Stimulated activated CD8-positive, alpha-beta memory T cell treated with anti-CD3 and anti-CD28 coated beads, Interleukin-12 subunit alpha, Interleukin-12 subunit beta, amount 100 ng/mL, for 4 hours (primary cell): ENCODE measurements at regions not wholly inside any gene's neighbourhood (a gene's known extent, or its start where the extent isn't known, plus 50 kb on each side); places are given as distances from the start of the nearest gene placed in this dataset.

Source experiments
- DNase-seq: peaks from one replicate; pipeline ENCODE4 v3.0.0-alpha.2; 2020; ENCODE audit warnings: low read depth

GRCh38 chr5:167790462-167791260 is 500.8 kb upstream of the WWC1 start:
- DNase-seq = no peak

- DNase-seq = no peak
Observed at GRCh38 chr5:167792514-167792913, 498.9 kb upstream of the WWC1 start.

DNA sequence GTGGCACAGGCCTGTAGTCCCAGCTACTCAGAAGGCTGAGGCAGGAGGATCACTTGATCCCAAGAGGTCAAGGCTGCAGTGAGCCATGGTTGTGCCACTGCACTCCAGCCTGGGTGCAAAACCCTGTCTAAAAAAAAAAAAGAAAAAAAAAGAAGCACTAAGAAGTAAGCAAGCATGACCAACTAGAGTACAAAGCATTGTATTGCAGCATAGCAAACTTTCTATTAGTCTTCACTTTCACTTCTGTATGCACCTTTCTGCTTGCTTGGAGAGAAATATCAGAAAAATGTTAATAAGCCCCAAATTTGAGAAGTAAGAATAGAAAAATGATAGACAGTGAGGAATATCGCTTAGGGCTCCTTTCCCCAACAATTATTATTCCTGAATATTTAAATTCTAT is 497.7 kb upstream of the WWC1 start:
- DNase-seq = no peak

DNA sequence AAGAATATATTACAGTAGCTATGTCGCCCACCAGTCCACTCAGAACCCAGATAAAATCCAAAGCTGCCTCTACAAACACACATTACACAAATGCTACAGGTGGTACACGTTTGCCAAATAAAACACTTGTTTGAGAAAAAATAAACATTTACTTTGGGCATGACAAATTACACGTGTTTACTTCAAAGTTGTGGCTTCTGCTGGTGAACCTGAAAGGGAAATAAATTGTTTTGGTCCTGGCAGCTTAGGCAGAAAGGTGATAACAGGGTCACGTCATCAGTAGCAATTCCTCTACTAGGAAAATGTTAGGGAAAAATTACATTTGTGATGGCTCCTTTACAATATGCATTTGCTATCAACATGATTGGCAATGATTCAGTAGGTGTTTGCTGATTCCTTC is 497.3 kb upstream of the WWC1 start:
- DNase-seq = no peak

DNA sequence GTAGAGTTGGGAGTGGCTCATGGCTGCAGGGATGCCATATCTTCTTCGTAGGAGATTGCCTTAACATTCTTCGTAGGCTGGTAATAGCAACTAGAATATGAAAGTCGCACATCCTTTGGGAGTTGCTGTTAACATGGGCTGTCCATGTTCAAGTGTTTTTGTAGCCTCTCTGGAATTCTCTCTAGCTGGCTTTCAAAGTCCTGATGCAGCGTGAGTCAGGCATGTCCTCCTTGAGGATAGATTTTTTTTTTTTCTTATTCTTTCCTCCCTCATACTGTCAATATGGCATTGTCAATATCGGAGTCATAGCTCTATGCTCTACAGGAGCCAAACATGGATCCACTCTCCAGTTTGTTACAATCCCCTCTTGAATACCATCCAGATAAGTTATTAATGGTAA is 494.8 kb upstream of the WWC1 start:
- DNase-seq = no peak

- DNase-seq = no peak
Observed at GRCh38 chr5:167797933-167798332, 493.5 kb upstream of the WWC1 start.

GRCh38 chr5:167798448-167798847 is 493.0 kb upstream of the WWC1 start:
- DNase-seq = no peak

- DNase-seq = no peak
Observed at GRCh38 chr5:167800427-167800826, 491.0 kb upstream of the WWC1 start.

- no peak for DNase-seq
Observed at GRCh38 chr5:167801999-167802398, 489.4 kb upstream of the WWC1 start.

DNA sequence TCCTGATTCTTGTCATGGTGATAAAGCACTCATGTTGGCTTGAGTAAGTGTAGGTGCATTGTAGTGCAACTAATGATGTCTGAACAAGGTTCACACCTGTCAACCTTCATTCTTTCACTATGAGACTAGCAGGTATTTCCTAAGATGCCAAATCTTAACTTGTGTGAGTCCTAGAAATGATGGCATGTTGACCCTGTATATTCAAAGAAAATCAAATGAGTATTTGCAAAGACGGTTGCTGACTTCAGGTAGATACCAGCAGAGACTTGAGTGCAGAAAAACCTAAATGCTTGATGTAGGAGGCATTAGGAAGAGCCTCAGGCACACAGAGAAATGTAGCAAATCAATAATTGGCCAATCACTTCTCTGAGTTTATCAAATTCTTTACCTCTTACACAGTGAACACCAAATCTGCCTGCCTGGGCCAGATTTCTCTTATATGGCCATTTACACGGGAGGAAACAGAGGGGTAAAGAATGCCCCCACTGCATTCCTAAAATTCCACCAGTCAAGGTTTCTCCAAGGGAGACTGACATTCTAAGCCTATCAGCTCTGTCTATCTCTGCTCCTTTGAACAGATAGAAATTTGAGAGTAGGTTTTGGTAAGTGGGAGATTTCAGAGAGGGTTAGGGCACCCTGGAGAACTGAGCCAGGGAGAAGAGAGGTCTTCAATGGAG is 488.6 kb upstream of the WWC1 start:
- no peak for DNase-seq

DNA sequence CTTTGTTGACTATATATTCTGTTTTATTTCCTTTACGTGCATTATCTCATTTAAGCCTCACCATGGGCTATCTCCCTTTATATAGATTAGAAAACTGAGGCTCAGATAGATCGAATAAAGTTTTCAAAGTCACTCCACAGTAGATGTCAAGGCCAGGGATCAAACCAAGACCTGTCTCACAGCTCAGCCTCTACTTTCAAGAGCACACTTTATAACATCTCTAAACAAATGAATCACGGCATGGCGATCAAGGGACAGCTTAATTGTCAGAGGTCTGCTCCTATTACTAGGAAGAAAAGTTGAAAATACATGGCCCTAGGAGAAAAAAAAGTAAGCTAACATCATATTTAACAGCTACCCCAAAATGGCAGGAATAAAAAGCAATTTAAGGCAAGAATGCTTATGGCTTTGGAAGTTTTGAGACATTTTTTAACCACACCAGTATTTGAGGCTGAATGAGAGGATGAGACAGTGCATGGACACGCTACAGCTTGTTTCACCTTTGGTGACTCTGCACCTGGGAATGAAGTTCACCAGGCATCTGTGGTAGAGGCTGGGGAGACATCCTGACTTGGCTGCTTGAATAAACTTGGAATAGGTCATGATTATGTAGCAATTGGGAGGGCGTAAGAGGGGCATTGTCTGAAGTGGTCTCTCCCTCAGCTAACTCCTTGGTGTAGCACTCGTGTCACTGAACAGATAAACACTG is 486.8 kb upstream of the WWC1 start:
- no peak for DNase-seq

DNA sequence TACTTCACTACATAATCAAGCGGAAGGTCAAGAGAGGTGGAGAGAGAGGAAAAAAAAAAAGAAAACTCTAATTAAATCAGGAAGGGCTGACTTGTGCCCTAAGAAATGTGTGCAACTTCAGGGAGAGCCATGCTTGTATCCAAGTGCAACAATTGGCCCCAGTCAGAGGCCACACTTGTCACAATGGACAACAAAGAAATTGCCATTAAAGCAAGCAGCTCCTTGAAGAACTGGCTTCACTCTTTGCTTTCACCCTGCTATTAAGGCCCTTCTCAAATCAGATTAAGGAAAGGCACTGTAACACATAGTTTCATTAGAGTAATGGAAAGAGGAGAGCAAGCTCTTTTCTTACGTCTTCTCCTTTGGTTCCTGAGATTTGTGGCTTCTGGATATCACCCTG is 480.9 kb upstream of the WWC1 start:
- no peak for DNase-seq

- DNase-seq = no peak
Observed at GRCh38 chr5:167812871-167813270, 478.6 kb upstream of the WWC1 start.

DNA sequence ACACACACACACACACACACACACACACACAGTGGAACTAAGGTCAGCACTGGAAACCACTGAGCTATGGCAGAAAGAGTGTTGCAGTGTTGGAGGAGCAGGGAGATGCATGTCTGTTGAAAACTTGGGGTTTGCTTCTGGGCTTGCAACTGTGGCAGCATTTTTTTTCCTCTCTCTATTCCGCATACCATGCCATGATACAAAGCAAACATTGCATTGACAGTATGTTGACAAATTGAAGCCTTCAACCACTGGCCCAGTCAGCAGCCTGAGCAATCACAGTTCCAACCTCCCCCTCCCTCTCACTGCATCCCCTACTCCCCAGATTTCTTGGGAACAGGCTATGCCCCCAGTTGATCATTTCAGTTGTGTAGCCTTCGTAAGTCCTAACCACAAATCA is 478.1 kb upstream of the WWC1 start:
- DNase-seq = no peak

- DNase-seq = no peak
Observed at GRCh38 chr5:167814040-167814439, 477.4 kb upstream of the WWC1 start.

GRCh38 chr5:167814828-167815227 is 476.6 kb upstream of the WWC1 start:
- DNase-seq = no peak

- no peak for DNase-seq
Observed at GRCh38 chr5:167816354-167816753, 475.1 kb upstream of the WWC1 start.

DNA sequence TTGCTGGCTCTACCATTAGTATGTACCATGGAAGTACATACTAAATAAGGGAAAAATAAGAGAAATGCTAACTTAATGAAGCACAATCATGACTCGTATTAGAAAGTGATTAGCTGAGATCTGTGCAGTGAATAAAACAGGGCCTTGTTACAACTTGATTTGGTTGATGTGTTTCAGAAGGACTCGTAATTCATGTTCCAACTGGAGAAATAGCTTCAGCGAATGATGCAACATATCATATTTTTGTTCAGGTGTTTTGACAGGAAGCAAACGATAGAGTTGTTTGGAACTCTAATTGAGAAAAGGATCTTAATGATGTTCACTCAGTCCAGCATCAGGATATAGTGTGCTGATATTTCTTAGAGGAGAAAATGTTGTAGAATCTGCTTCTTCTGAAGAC is 474.6 kb upstream of the WWC1 start:
- DNase-seq = no peak

- no peak for DNase-seq
Observed at GRCh38 chr5:167819406-167819805, 472.0 kb upstream of the WWC1 start.

GRCh38 chr5:167820101-167820990 is 471.1 kb upstream of the WWC1 start:
- no peak for DNase-seq

DNA sequence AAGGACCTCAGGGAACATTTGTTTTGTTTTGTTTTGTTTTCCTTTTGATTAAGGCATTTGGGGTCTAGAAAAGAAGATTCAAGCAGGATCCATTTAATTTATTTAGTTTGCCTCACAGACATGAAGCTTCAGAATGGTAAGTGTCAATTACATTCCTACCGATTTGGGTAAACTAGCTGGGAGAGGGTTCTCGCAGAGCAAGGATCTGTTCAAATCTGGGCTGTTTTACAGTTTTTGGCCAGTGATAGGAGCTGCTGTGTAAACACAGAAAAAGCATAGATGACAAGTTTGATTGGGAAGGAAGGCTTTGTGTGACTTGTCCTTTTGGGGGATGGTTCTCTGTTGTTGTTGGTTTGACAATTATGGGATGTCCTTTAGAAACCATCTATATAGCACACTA is 470.3 kb upstream of the WWC1 start:
- no peak for DNase-seq

- no peak for DNase-seq
Observed at GRCh38 chr5:167821669-167822068, 469.8 kb upstream of the WWC1 start.
